ENCODE measurements at regions not wholly inside any gene's neighbourhood (a gene's known extent, or its start where the extent isn't known, plus 50 kb on each side); places are given as distances from the start of the nearest gene placed in this dataset.

DNA sequence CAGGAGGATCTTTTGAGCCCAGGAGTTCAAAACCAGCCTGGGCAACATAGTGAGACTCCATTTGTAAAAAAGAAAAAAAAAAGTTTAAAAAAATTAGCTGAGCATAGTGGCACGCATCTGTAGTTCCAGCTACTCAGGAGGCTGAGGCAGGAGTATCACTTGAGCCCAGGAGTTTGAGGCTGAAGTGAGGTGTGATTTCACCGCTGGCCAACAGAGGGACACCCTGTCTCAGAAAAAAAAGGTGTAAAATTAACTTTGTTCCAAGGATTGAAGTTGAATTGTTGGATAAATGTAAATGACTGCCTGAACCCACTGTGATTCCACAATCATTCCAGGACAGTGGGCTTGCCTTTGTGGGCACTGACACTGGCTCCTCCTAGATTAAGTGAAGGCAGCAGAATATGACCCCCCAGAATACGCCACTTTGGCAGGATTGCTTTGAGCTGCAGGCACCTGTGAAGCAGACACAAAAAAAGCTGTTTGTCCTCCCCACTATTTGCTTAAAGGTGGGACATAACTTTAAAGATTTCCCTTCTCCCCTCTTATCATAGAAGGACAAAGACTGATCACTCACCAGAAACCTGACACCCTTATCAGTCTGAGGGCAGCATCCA is 57.2 kb upstream of the FOXI2 start:
- TF ChIP-seq POLR2AphosphoS5 (IDR thresholded peaks at IDR 0.05; ENCODE audit: low read depth): no peak
- TF ChIP-seq, protein P1, sequence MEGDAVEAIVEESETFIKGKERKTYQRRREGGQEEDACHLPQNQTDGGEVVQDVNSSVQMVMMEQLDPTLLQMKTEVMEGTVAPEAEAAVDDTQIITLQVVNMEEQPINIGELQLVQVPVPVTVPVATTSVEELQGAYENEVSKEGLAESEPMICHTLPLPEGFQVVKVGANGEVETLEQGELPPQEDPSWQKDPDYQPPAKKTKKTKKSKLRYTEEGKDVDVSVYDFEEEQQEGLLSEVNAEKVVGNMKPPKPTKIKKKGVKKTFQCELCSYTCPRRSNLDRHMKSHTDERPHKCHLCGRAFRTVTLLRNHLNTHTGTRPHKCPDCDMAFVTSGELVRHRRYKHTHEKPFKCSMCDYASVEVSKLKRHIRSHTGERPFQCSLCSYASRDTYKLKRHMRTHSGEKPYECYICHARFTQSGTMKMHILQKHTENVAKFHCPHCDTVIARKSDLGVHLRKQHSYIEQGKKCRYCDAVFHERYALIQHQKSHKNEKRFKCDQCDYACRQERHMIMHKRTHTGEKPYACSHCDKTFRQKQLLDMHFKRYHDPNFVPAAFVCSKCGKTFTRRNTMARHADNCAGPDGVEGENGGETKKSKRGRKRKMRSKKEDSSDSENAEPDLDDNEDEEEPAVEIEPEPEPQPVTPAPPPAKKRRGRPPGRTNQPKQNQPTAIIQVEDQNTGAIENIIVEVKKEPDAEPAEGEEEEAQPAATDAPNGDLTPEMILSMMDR (IDR thresholded peaks at IDR 0.05; ENCODE audit: insufficient read depth, low read length): no peak
- TF ChIP-seq, protein P2, sequence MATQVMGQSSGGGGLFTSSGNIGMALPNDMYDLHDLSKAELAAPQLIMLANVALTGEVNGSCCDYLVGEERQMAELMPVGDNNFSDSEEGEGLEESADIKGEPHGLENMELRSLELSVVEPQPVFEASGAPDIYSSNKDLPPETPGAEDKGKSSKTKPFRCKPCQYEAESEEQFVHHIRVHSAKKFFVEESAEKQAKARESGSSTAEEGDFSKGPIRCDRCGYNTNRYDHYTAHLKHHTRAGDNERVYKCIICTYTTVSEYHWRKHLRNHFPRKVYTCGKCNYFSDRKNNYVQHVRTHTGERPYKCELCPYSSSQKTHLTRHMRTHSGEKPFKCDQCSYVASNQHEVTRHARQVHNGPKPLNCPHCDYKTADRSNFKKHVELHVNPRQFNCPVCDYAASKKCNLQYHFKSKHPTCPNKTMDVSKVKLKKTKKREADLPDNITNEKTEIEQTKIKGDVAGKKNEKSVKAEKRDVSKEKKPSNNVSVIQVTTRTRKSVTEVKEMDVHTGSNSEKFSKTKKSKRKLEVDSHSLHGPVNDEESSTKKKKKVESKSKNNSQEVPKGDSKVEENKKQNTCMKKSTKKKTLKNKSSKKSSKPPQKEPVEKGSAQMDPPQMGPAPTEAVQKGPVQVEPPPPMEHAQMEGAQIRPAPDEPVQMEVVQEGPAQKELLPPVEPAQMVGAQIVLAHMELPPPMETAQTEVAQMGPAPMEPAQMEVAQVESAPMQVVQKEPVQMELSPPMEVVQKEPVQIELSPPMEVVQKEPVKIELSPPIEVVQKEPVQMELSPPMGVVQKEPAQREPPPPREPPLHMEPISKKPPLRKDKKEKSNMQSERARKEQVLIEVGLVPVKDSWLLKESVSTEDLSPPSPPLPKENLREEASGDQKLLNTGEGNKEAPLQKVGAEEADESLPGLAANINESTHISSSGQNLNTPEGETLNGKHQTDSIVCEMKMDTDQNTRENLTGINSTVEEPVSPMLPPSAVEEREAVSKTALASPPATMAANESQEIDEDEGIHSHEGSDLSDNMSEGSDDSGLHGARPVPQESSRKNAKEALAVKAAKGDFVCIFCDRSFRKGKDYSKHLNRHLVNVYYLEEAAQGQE (IDR thresholded peaks at IDR 0.05; ENCODE audit: insufficient replicate concordance, low read depth): no peak
- no peak for TF ChIP-seq GABPA (IDR thresholded peaks at IDR 0.05; ENCODE audit: low read depth)
